ENCODE measurements at regions not wholly inside any gene's neighbourhood (a gene's known extent, or its start where the extent isn't known, plus 50 kb on each side); places are given as distances from the start of the nearest gene placed in this dataset.
A peak's percentile ranks its signal among the peaks of the same experiment; 100 is the strongest.

DNA sequence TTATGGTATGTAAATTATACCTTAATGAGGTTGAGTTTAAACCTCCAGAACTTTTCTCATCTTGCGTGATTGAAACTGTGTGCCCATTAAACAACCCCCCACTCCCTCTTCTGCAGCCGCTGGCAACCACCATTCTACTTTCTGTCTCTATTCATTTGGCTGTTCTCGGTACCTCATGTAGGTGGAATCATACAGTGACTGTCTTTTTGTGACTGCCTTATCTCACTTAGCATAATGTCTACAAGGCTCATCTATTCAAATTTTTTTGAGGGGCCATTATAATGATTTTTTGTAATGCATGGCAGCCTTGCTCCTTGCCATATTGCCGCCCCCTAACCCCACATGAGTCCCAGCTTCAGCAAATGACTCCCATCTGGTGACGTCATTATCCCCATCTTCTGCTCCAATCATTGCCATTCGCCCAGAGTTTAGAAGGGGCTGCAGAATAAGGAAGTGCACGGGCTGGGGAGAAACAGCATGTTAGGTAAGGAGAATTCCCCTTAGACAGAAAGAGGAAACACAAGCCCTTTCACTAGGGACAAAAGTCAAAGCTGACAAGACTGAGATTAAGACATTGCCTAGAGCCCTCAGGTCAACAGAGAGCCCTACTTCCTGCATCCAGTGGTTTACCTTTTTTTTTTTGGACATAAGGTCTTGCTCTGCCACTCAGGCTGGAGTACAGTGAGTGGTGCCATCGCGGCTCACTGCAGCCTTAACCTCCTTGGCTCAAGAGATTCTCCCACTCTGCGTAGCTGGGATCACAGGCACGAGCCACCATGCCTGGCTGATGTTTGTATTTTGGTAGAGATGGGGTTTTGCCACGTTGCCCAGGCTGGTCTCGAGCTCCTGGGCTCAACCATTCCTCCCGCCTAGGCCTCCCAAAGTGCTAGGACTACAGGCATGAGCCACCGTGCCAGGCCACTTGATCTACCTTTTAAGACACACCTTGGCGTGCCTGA is 78.4 kb upstream of the ERRFI1 start:
- H3K4me3 ChIP-seq (ENCODE audit: low read length in 3 of 3) = no peak overlapping the region
- no peaks in the 10 kb centered on the region for H3K36me3 ChIP-seq (ENCODE audit: control insufficient read depth in 2 of 3, insufficient read depth in 3 of 3, low read length in 3 of 3)
- H3K27ac ChIP-seq (ENCODE audit: low read depth in 2 of 2, low read length in 2 of 2) = no peak overlapping the region
- FAIRE-seq = no peak
- no peaks in the 10 kb centered on the region for H3K27me3 ChIP-seq (ENCODE audit: control insufficient read depth, insufficient read depth, low read length)
- intact Hi-C loops (cut with DNase I) = no loop called here
- H3K4me1 ChIP-seq (ENCODE audit: control insufficient read depth in 2 of 3, insufficient read depth in 2 of 3, low read depth in 1 of 3, low read length in 3 of 3) = no peaks in the 10 kb centered on the region
- H3K9ac ChIP-seq (ENCODE audit: low read length in 3 of 3) = no peak overlapping the region
- no peak for DNase-seq
- TF ChIP-seq CTCF (IDR thresholded peaks at IDR 0.05; ENCODE audit: borderline replicate concordance, extremely low read depth, insufficient read depth) = no peak
- H3K9me3 ChIP-seq (ENCODE audit: control insufficient read depth in 2 of 3, insufficient read depth in 1 of 3, low read length in 3 of 3) = no peaks in the 10 kb centered on the region

DNA sequence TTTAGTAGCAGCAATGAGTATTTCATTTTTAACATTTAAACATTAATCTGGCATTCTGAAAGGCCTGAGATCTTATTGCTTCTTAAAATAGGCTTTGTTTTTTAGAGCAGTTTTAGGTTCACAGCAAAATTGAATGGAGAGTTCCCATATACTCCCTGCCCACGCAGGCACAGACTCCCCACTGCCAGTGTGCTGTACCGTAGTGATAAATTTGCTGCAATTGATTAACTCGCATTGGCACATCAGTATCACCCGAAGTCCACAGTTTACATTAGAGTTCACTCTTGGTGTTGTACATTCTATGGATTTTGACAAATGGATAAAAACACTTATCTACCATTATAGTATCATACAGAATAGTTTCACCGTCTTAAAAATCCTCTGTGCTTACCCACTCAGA is 71.8 kb upstream of the ERRFI1 start:
- Histone ChIP-seq H3K4me1 (ENCODE audit: control insufficient read depth in 2 of 3, insufficient read depth in 2 of 3, low read depth in 1 of 3, low read length in 3 of 3) (peaks cover 0 to 37% (median 15%) of the 10 kb centered on the region in 3 donors), H3K4me3 (ENCODE audit: low read length in 3 of 3) (peak overlapping the region in 1 of 3 donors; percentile 44), H3K9me3 (ENCODE audit: control insufficient read depth in 2 of 3, insufficient read depth in 1 of 3, low read length in 3 of 3) (no peaks in the 10 kb centered on the region), H3K9ac (ENCODE audit: low read length in 3 of 3) (peak overlapping the region in 1 of 3 donors; percentile 38), H3K27me3 (ENCODE audit: control insufficient read depth, insufficient read depth, low read length) (no peaks in the 10 kb centered on the region), H3K36me3 (ENCODE audit: control insufficient read depth in 2 of 3, insufficient read depth in 3 of 3, low read length in 3 of 3) (no peaks in the 10 kb centered on the region), H3K27ac (ENCODE audit: low read depth in 2 of 2, low read length in 2 of 2) (peak overlapping the region; percentile 25 to 82)
- no peak for FAIRE-seq
- intact Hi-C loops (cut with DNase I) = no loop called here
- no peak for TF ChIP-seq CTCF (IDR thresholded peaks at IDR 0.05; ENCODE audit: borderline replicate concordance, extremely low read depth, insufficient read depth)
- no peak for DNase-seq

DNA sequence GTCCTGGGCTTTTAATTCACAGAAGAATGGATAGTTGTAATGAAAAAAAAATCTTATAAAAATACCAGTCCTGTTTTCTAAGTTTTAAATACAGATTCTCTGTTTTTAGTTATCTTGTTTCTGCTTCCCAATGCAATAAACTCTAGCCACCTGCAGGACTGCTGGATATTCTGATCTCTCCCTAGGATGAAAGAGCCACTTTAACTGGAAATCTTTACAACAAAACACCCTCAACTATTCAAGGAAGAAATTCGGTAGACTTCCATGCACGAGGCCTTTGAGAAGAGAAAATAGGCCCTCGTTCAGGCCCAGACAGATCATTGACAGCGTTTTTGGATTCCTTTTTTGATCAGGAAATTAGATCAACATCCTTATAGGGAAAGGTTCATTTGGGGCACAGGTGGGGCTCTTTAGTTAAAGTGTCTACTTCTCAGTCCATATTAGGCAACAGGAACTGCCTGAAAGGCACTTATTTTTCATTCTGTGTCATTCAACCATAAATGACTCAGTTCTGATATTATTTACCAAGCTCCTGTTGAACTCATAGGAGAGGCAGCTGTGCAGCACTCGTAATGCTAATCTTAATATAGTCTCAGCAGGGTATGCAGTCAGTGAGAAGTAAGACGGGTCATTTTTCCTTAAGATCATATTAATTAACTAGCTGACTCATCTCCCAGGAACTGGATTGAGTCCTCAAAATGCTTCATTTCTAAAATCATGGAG is 71.1 kb upstream of the ERRFI1 start:
- Histone ChIP-seq H3K27ac (ENCODE audit: low read depth in 2 of 2, low read length in 2 of 2) (peak overlapping the region; percentile 66 to 82), H3K36me3 (ENCODE audit: control insufficient read depth in 2 of 3, insufficient read depth in 3 of 3, low read length in 3 of 3) (no peaks in the 10 kb centered on the region), H3K4me3 (ENCODE audit: low read length in 3 of 3) (no peak overlapping the region), H3K9ac (ENCODE audit: low read length in 3 of 3) (peak overlapping the region in 1 of 3 donors; percentile 38), H3K4me1 (ENCODE audit: control insufficient read depth in 2 of 3, insufficient read depth in 2 of 3, low read depth in 1 of 3, low read length in 3 of 3) (peaks cover 0 to 37% (median 15%) of the 10 kb centered on the region in 3 donors), H3K27me3 (ENCODE audit: control insufficient read depth, insufficient read depth, low read length) (no peaks in the 10 kb centered on the region), H3K9me3 (ENCODE audit: control insufficient read depth in 2 of 3, insufficient read depth in 1 of 3, low read length in 3 of 3) (no peaks in the 10 kb centered on the region)
- DNase-seq (no peak), FAIRE-seq (peak; percentile 21)
- TF ChIP-seq CTCF (IDR thresholded peaks at IDR 0.05; ENCODE audit: borderline replicate concordance, extremely low read depth, insufficient read depth) = no peak
- intact Hi-C loops (cut with DNase I) = no loop called here
